Adrenal gland (tissue), 9 donors: ENCODE measurements at regions not wholly inside any gene's neighbourhood (a gene's known extent, or its start where the extent isn't known, plus 50 kb on each side); places are given as distances from the start of the nearest gene placed in this dataset.

Experiments used
- DNase-seq, 7 donors: peaks; one replicate each; pipeline ENCODE4 v3.0.0-alpha.2; 2019 to 2020
- H3K27ac ChIP-seq, 5 donors: fragments of 200-600 bp; sonication (generic) in 4 of 5; 1 replicate in 3 of 5; 2 replicates in 2 of 5; pipeline versions ENCODE4 v1.5.1 to v1.8.0; 2016 to 2020; ENCODE audit warnings: mild to moderate bottlenecking in 1 of 5
- H3K27me3 ChIP-seq: fragments of 200-600 bp; 2 replicates; pipeline ENCODE4 v1.8.0; 2021
- H3K36me3 ChIP-seq, 2 donors: fragments of 200-600 bp; replicated peaks in 1 of 2; 1 replicate in 1 of 2; 2 replicates in 1 of 2; pipeline versions ENCODE4 v1.5.1 to v1.8.0; 2018 to 2022
- H3K4me1 ChIP-seq, 2 donors: fragments of 200-600 bp; replicated peaks in 1 of 2; 1 replicate in 1 of 2; 2 replicates in 1 of 2; pipeline versions ENCODE4 v1.5.1 to v1.8.0; 2018 to 2021
- H3K4me3 ChIP-seq, 4 donors: fragments of 200-600 bp; sonication (generic) in 3 of 4; one replicate each; pipeline ENCODE4 v1.5.1; 2016 to 2018
- H3K9me3 ChIP-seq, 3 donors: fragments of 200-600 bp; sonication (generic) in 1 of 3; replicated peaks in 1 of 3; 1 replicate in 2 of 3; 2 replicates in 1 of 3; pipeline versions ENCODE4 v1.5.1 to v1.8.0; 2016 to 2021
- CTCF ChIP-seq, 6 experiments: fragments of 450-650 bp in 4 of 6; fragments of 200-600 bp in 2 of 6; sonication (generic) in 1 of 6; IDR thresholded peaks; 1 replicate in 5 of 6; 2 replicates in 1 of 6; pipeline versions ENCODE4 v1.5.1 to v1.8.0; 2016 to 2021; ENCODE audit warnings: antibody characterized with exemption in 6 of 6, mild to moderate bottlenecking in 2 of 6, moderate library complexity in 1 of 6
- POLR2A ChIP-seq, 2 donors: fragments of 450-650 bp; IDR thresholded peaks; one replicate each; pipeline ENCODE4 v1.6.1; 2017; ENCODE audit warnings: antibody characterized with exemption in 2 of 2, mild to moderate bottlenecking in 2 of 2, moderate library complexity in 1 of 2
- WGBS, 4 donors: extraction: QIAGEN DNeasy Blood & Tissue Kit in 2 of 4; methylation state at CpG; one replicate each; pipeline versions ENCODE4 v1.1.5 to v1.1.7; 2013 to 2017; 5-methylcytosine and 5-hydroxymethylcytosine counted together
- intact Hi-C, 2 donors: fragments of 100-400 bp; cut with DNase I; formaldehyde crosslinking; loops; one replicate each; pipeline versions ENCODE4 v1.14.1 to v1.15.0; 2022 to 2023
- donor health status: healthy with polysubstance abuse.
- donor health status: Bipolar disorder and iron deficiency.
- donor health status: DM: yes; HTN: yes; CAD: no.
- donor health status: DM: no; HTN: no; CAD: no.
- donor health status: DM: no; HTN: no; CAD: no.

GRCh38 chr10:56874950-56875349, 513.9 kb upstream of the ZWINT start:
- TF ChIP-seq CTCF (IDR thresholded peaks at IDR 0.05) (no peak), POLR2A (IDR thresholded peaks at IDR 0.05) (no peak)
- WGBS, 4 donors: 33 to 75% (median 56%) methylated on average over 1 of the region's 1 CpG
- Histone ChIP-seq H3K36me3 (no peaks in the 10 kb centered on the region), H3K27ac (no peak overlapping the region), H3K27me3 (no peaks in the 10 kb centered on the region), H3K9me3 (no peaks in the 10 kb centered on the region), H3K4me1 (no peaks in the 10 kb centered on the region), H3K4me3 (no peak overlapping the region)
- intact Hi-C loops: no loop called here
- DNase-seq: no peak

- Histone ChIP-seq H3K4me3 (no peak overlapping the region), H3K4me1 (no peaks in the 10 kb centered on the region), H3K9me3 (no peaks in the 10 kb centered on the region), H3K36me3 (no peaks in the 10 kb centered on the region), H3K27me3 (no peaks in the 10 kb centered on the region), H3K27ac (no peak overlapping the region)
- TF ChIP-seq POLR2A (IDR thresholded peaks at IDR 0.05): no peak
- no peak for TF ChIP-seq CTCF (IDR thresholded peaks at IDR 0.05)
- intact Hi-C loops: no loop called here
- no peak for DNase-seq
Measured at GRCh38 chr10:56871160-56871668, 510.2 kb upstream of the ZWINT start.

- H3K36me3 ChIP-seq: no peaks in the 10 kb centered on the region
- no peak overlapping the region for H3K27ac ChIP-seq
- no peaks in the 10 kb centered on the region for H3K27me3 ChIP-seq
- DNase-seq: no peak
- no peak for TF ChIP-seq POLR2A (IDR thresholded peaks at IDR 0.05)
- no peak for TF ChIP-seq CTCF (IDR thresholded peaks at IDR 0.05)
- no peak overlapping the region for H3K4me3 ChIP-seq
- no peaks in the 10 kb centered on the region for H3K4me1 ChIP-seq
- intact Hi-C loops: no loop called here
- 86 to 93% (median 90%) methylated on average over 3 of the region's 3 CpGs for WGBS, 4 donors
- no peaks in the 10 kb centered on the region for H3K9me3 ChIP-seq
Measured at GRCh38 chr10:56867236-56867635, 506.2 kb upstream of the ZWINT start.

GRCh38 chr10:56856569-56856968, 495.5 kb upstream of the ZWINT start:
- WGBS, 4 donors: 65 to 78% (median 66%) methylated on average over 2 of the region's 2 CpGs
- no peaks in the 10 kb centered on the region for H3K9me3 ChIP-seq
- intact Hi-C loops: no loop called here
- DNase-seq: no peak
- no peak overlapping the region for H3K27ac ChIP-seq
- TF ChIP-seq POLR2A (IDR thresholded peaks at IDR 0.05) (no peak), CTCF (IDR thresholded peaks at IDR 0.05) (no peak)
- no peaks in the 10 kb centered on the region for H3K4me1 ChIP-seq
- no peaks in the 10 kb centered on the region for H3K27me3 ChIP-seq
- H3K36me3 ChIP-seq: no peaks in the 10 kb centered on the region
- no peak overlapping the region for H3K4me3 ChIP-seq
